HCT116 (cell line): ENCODE measurements at regions not wholly inside any gene's neighbourhood (a gene's known extent, or its start where the extent isn't known, plus 50 kb on each side); places are given as distances from the start of the nearest gene placed in this dataset.

Source experiments
- CTCF ChIP-seq, 3 experiments: fragments of 200-600 bp in 1 of 3; sonication (generic) in 1 of 3; IDR thresholded peaks in 2 of 3; conservative IDR thresholded peaks in 1 of 3; 2 replicates each; pipeline ENCODE4 v1.5.1; 2012 to 2017; ENCODE audit warnings: low read depth in 2 of 3, low read length in 2 of 3, antibody characterized with exemption in 1 of 3, borderline replicate concordance in 1 of 3, control low read depth in 1 of 3, mild to moderate bottlenecking in 1 of 3, mixed read lengths in 1 of 3, mixed run types in 1 of 3, moderate library complexity in 1 of 3; ENCODE audit not compliant: insufficient read depth in 1 of 3
- EGR1 ChIP-seq: IDR thresholded peaks from 2 replicates; pipeline ENCODE4 v1.6.1; 2012; ENCODE audit warnings: low read depth
- EZH2phosphoT487 ChIP-seq: fragments of 200-600 bp; IDR thresholded peaks from 2 replicates; pipeline ENCODE4 v1.6.1; 2018; ENCODE audit warnings: antibody characterized with exemption, borderline replicate concordance
- JUND ChIP-seq: IDR thresholded peaks from 2 replicates; pipeline ENCODE4 v1.6.1; 2012
- POLR2A ChIP-seq: IDR thresholded peaks from 2 replicates; pipeline ENCODE4 v1.7.0; 2011; ENCODE audit warnings: borderline replicate concordance; ENCODE audit not compliant: insufficient read depth, insufficient read length; ENCODE audit errors: extremely low read depth

DNA sequence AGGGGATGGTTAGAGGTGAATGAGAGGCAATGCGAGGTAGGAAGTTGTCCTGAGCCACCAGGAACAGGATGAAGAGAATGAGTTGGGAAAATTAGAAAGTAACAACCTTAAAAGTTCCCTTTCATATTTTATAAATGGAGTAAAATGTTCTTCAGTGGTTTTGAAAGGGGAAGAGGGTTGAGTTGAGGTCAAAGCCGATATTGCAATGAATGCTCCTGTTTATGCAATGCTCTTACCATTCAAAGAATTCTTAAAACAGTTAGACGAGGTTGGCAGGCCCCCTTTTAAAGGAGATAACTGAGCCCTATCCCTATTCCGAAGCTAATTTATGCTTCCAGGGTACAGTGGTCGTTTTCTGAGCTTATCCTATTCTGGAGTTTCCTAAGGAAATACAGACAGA, 2110.3 kb upstream of the CELF4 start:
- TF ChIP-seq EZH2phosphoT487 (no peak), CTCF (IDR thresholded peaks at IDR 0.05 in 2 of 3, conservative IDR thresholded peaks at IDR 0.05 in 1 of 3; ENCODE audit: borderline replicate concordance in 1 of 3, insufficient read depth in 1 of 3, low read depth in 2 of 3, low read length in 2 of 3) (no peak), POLR2A (no peak), EGR1 (no peak), JUND (no peak)
